HL-60 (cell line): ENCODE measurements at regions not wholly inside any gene's neighbourhood (a gene's known extent, or its start where the extent isn't known, plus 50 kb on each side); places are given as distances from the start of the nearest gene placed in this dataset.

Experiments used
- CTCF ChIP-seq: IDR thresholded peaks from one replicate; pipeline ENCODE4 v1.5.1; 2011; ENCODE audit warnings: low read length, control low read depth, inconsistent platforms; ENCODE audit not compliant: insufficient read depth
- REST ChIP-seq: IDR thresholded peaks from 2 replicates; pipeline ENCODE4 v1.6.1; 2012; ENCODE audit warnings: low read depth; ENCODE audit not compliant: insufficient replicate concordance

GRCh38 chr15:75770131-75770530, 57.5 kb upstream of the CSPG4 start:
- no peak for TF ChIP-seq CTCF
- no peak for TF ChIP-seq REST
